Gastroesophageal sphincter (tissue), 3 donors: ENCODE measurements at regions not wholly inside any gene's neighbourhood (a gene's known extent, or its start where the extent isn't known, plus 50 kb on each side); places are given as distances from the start of the nearest gene placed in this dataset.

Experiments
- CTCF ChIP-seq, 4 experiments: fragments of 200-600 bp in 2 of 4; fragments of 450-650 bp in 2 of 4; sonication (generic) in 1 of 4; IDR thresholded peaks; one replicate each; pipeline ENCODE4 v1.5.1; 2017 to 2019; ENCODE audit warnings: antibody characterized with exemption in 4 of 4, mild to moderate bottlenecking in 2 of 4, moderate library complexity in 2 of 4
- POLR2AphosphoS5 ChIP-seq: sonication (generic); formaldehyde crosslinking; IDR thresholded peaks from one replicate; pipeline ENCODE4 v1.6.1; 2017; ENCODE audit warnings: antibody characterized with exemption

GRCh38 chr1:189804352-189804751, 673.3 kb downstream of the BRINP3 start:
- no peak for TF ChIP-seq POLR2AphosphoS5
- no peak for TF ChIP-seq CTCF (IDR thresholded peaks at IDR 0.05)
